ENCODE measurements at regions not wholly inside any gene's neighbourhood (a gene's known extent, or its start where the extent isn't known, plus 50 kb on each side); places are given as distances from the start of the nearest gene placed in this dataset.

DNA sequence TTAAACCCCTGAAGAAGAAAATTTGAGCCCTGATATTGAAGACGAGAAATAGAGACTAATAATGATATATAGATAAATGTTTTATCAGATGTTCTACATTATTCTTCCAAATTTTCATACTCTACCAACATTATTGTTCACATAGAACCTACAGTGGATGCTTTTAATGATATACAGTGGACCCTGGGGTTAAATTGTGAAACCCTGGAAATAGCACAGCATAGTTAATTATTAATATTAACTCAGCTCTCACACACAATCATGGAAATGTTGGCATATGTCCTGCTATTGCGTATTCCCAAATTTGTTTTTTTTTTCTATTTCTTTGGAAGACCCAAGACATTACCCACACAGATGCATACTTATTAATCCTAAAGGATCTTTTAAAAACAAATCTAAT is 579.9 kb downstream of the CCDC85A start:
- no peak for TF ChIP-seq ETV6 (CRISPR knock-in tag; conservative IDR thresholded peaks at IDR 0.05)
- no peak for TF ChIP-seq NFE2L2 (IDR thresholded peaks at IDR 0.05; ENCODE audit: low read length)
- TF ChIP-seq CBX5 (CRISPR knock-in tag; IDR thresholded peaks at IDR 0.05; ENCODE audit: borderline replicate concordance), result no peak
- no peak for TF ChIP-seq SMC3 (IDR thresholded peaks at IDR 0.05; ENCODE audit: low read length)
- TF ChIP-seq SRF (IDR thresholded peaks at IDR 0.05; ENCODE audit: low read depth, low read length), result no peak
